ENCODE measurements at regions not wholly inside any gene's neighbourhood (a gene's known extent, or its start where the extent isn't known, plus 50 kb on each side); places are given as distances from the start of the nearest gene placed in this dataset.

DNA sequence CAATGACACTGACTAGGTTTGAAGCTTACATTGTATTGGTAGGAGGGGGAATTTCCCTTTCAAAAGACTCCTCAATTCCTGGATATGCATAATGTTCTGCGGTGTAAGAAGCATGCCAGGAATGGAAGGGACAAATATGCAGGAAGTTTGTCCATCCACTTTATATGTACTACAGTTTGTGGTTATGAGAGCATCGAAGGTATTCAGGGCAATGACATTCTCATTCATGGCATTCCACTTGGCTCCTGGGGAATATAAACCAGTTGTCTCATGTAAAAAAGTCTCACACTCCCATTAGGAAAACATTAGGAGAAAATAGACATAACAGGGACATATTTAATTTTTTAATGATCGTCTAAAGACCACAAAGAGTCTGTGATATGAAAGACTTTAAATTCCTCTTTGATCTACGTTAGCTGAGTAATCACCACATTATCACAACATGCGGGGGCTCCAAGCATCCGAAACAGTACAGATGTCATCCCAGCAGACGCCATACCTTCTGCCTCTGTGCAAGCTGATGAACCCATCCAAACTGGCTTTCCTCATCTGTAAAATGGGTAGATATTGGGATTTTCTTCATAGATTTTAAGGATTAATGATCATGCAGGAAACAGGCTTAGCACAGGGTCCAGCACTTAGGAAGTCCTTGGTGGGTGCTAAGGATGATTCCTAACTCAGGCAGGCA lies 675.3 kb downstream of the INHBA start:
- no peak for DNase-seq
- Histone ChIP-seq H3K4me1 (ENCODE audit: control insufficient read depth in 1 of 2, insufficient read depth in 2 of 2, low read depth in 1 of 2, low read length in 1 of 2) (peaks cover 2 to 21% of the 10 kb centered on the region in 2 experiments; a peak in 3 of 4 replicates), H3K9me3 (no peaks in the 10 kb centered on the region), H3K9me2 (no peaks in the 10 kb centered on the region), H3K9ac (peak overlapping the region; percentile 44; the same call in 1 of the 2 replicates), H3F3A (replicated peaks; ENCODE audit: insufficient read depth) (peaks cover 36% of the 10 kb centered on the region), H4K20me1 (ENCODE audit: insufficient read depth) (no peaks in the 10 kb centered on the region), H3K36me3 (replicated peaks in 1 of 2; ENCODE audit: control insufficient read depth in 1 of 2, insufficient read depth in 2 of 2, low read length in 1 of 2) (no peaks in the 10 kb centered on the region), H3K4me3 (ENCODE audit: low read depth in 2 of 2, low read length in 1 of 2) (no peak overlapping the region), H3K4me2 (peak overlapping the region; percentile 3), H2AFZ (ENCODE audit: low read depth) (no peak overlapping the region), H3K27me3 (ENCODE audit: insufficient read depth) (no peaks in the 10 kb centered on the region), H3K79me2 (ENCODE audit: insufficient read depth) (no peaks in the 10 kb centered on the region), H3K27ac (ENCODE audit: low read depth in 2 of 2, low read length in 1 of 2) (peak overlapping the region; percentile 70 to 92; a peak in 3 of 4 replicates)
- WGBS (ENCODE audit: low lambda C conversion rate), result 51% methylated on average over 7 of the region's 7 CpGs
- ChIA-PET CTCF (no interaction called here), POLR2A (no interaction called here)
- TF ChIP-seq, protein P1, sequence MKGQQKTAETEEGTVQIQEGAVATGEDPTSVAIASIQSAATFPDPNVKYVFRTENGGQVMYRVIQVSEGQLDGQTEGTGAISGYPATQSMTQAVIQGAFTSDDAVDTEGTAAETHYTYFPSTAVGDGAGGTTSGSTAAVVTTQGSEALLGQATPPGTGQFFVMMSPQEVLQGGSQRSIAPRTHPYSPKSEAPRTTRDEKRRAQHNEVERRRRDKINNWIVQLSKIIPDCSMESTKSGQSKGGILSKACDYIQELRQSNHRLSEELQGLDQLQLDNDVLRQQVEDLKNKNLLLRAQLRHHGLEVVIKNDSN (IDR thresholded peaks at IDR 0.05; ENCODE audit: borderline replicate concordance, low read depth), result no peak
- no peak for TF ChIP-seq RAD21 (IDR thresholded peaks at IDR 0.05; ENCODE audit: low read length)
- TF ChIP-seq YY1 (IDR thresholded peaks at IDR 0.05; ENCODE audit: low read depth), result no peak
- TF ChIP-seq RXRA (IDR thresholded peaks at IDR 0.05; ENCODE audit: borderline replicate concordance, low read depth), result peak; percentile 84; the same call in 1 of the 2 replicates
- TF ChIP-seq, protein P2, sequence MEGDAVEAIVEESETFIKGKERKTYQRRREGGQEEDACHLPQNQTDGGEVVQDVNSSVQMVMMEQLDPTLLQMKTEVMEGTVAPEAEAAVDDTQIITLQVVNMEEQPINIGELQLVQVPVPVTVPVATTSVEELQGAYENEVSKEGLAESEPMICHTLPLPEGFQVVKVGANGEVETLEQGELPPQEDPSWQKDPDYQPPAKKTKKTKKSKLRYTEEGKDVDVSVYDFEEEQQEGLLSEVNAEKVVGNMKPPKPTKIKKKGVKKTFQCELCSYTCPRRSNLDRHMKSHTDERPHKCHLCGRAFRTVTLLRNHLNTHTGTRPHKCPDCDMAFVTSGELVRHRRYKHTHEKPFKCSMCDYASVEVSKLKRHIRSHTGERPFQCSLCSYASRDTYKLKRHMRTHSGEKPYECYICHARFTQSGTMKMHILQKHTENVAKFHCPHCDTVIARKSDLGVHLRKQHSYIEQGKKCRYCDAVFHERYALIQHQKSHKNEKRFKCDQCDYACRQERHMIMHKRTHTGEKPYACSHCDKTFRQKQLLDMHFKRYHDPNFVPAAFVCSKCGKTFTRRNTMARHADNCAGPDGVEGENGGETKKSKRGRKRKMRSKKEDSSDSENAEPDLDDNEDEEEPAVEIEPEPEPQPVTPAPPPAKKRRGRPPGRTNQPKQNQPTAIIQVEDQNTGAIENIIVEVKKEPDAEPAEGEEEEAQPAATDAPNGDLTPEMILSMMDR (IDR thresholded peaks at IDR 0.05), result no peak
- TF ChIP-seq RCOR1 (IDR thresholded peaks at IDR 0.05; ENCODE audit: low read length), result 0 out of 2 replicates have a peak, but pooled peaks have one; percentile 26
- no peak for TF ChIP-seq GATA2 (CRISPR knock-in tag; IDR thresholded peaks at IDR 0.05)
- TF ChIP-seq POLR2AphosphoS5 (IDR thresholded peaks at IDR 0.05; ENCODE audit: low read depth, low read length), result peak; percentile 65; the same call in 1 of the 2 replicates
- TF ChIP-seq FOXM1 (IDR thresholded peaks at IDR 0.05; ENCODE audit: low read depth), result peak; percentile 87
- TF ChIP-seq SIN3A (IDR thresholded peaks at IDR 0.05; ENCODE audit: borderline replicate concordance, low read depth, low read length), result no peak
- TF ChIP-seq, protein P3, sequence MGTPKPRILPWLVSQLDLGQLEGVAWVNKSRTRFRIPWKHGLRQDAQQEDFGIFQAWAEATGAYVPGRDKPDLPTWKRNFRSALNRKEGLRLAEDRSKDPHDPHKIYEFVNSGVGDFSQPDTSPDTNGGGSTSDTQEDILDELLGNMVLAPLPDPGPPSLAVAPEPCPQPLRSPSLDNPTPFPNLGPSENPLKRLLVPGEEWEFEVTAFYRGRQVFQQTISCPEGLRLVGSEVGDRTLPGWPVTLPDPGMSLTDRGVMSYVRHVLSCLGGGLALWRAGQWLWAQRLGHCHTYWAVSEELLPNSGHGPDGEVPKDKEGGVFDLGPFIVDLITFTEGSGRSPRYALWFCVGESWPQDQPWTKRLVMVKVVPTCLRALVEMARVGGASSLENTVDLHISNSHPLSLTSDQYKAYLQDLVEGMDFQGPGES (IDR thresholded peaks at IDR 0.05; ENCODE audit: low read depth, low read length), result no peak
- TF ChIP-seq, protein P4, sequence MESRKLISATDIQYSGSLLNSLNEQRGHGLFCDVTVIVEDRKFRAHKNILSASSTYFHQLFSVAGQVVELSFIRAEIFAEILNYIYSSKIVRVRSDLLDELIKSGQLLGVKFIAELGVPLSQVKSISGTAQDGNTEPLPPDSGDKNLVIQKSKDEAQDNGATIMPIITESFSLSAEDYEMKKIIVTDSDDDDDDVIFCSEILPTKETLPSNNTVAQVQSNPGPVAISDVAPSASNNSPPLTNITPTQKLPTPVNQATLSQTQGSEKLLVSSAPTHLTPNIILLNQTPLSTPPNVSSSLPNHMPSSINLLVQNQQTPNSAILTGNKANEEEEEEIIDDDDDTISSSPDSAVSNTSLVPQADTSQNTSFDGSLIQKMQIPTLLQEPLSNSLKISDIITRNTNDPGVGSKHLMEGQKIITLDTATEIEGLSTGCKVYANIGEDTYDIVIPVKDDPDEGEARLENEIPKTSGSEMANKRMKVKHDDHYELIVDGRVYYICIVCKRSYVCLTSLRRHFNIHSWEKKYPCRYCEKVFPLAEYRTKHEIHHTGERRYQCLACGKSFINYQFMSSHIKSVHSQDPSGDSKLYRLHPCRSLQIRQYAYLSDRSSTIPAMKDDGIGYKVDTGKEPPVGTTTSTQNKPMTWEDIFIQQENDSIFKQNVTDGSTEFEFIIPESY (IDR thresholded peaks at IDR 0.05; ENCODE audit: borderline replicate concordance, low read depth), result peak; percentile 78; the same call in 1 of the 2 replicates
- TF ChIP-seq, protein P5, sequence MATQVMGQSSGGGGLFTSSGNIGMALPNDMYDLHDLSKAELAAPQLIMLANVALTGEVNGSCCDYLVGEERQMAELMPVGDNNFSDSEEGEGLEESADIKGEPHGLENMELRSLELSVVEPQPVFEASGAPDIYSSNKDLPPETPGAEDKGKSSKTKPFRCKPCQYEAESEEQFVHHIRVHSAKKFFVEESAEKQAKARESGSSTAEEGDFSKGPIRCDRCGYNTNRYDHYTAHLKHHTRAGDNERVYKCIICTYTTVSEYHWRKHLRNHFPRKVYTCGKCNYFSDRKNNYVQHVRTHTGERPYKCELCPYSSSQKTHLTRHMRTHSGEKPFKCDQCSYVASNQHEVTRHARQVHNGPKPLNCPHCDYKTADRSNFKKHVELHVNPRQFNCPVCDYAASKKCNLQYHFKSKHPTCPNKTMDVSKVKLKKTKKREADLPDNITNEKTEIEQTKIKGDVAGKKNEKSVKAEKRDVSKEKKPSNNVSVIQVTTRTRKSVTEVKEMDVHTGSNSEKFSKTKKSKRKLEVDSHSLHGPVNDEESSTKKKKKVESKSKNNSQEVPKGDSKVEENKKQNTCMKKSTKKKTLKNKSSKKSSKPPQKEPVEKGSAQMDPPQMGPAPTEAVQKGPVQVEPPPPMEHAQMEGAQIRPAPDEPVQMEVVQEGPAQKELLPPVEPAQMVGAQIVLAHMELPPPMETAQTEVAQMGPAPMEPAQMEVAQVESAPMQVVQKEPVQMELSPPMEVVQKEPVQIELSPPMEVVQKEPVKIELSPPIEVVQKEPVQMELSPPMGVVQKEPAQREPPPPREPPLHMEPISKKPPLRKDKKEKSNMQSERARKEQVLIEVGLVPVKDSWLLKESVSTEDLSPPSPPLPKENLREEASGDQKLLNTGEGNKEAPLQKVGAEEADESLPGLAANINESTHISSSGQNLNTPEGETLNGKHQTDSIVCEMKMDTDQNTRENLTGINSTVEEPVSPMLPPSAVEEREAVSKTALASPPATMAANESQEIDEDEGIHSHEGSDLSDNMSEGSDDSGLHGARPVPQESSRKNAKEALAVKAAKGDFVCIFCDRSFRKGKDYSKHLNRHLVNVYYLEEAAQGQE (IDR thresholded peaks at IDR 0.05; ENCODE audit: low read depth, low read length), result no peak
- no peak for TF ChIP-seq CHD2 (IDR thresholded peaks at IDR 0.05; ENCODE audit: low read length, partially characterized antibody)
- no peak for TF ChIP-seq NRF1 (IDR thresholded peaks at IDR 0.05; ENCODE audit: low read depth, low read length)
- TF ChIP-seq GABPA (IDR thresholded peaks at IDR 0.05; ENCODE audit: low read depth), result 0 out of 2 replicates have a peak, but pooled peaks have one; percentile 8
- no peak for TF ChIP-seq RFX5 (IDR thresholded peaks at IDR 0.05; ENCODE audit: low read length)
- TF ChIP-seq FOXJ3 (CRISPR knock-in tag; IDR thresholded peaks at IDR 0.05), result no peak
- peak; percentile 99 for TF ChIP-seq TEAD4 (IDR thresholded peaks at IDR 0.05; ENCODE audit: borderline replicate concordance, insufficient read depth)
- TF ChIP-seq NFIC (IDR thresholded peaks at IDR 0.05; ENCODE audit: borderline replicate concordance), result peak; percentile 86
- TF ChIP-seq, protein P6, sequence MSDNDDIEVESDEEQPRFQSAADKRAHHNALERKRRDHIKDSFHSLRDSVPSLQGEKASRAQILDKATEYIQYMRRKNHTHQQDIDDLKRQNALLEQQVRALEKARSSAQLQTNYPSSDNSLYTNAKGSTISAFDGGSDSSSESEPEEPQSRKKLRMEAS (IDR thresholded peaks at IDR 0.05; ENCODE audit: low read depth), result peak; percentile 39; the same call in 1 of the 2 replicates
- TF ChIP-seq MEF2A (IDR thresholded peaks at IDR 0.05; ENCODE audit: borderline replicate concordance, low read depth), result peak; percentile 79

Measured in SK-N-SH (cell line).